CD4-positive, CD25-positive, alpha-beta regulatory T cell (primary cell): ENCODE measurements at regions not wholly inside any gene's neighbourhood (a gene's known extent, or its start where the extent isn't known, plus 50 kb on each side); places are given as distances from the start of the nearest gene placed in this dataset.
"Not testable (repeated sequence)": the region's sequence is repeated elsewhere in the genome, so short reads cannot be mapped to it uniquely, and the experiment has no call there.

Experiments
- ATAC-seq, 2 donors: fragments of 150-1000 bp; cut with Tn5 transposase; one replicate each; pipeline ENCODE4 v1.10.0; 2021; ENCODE audit warnings: low read depth in 2 of 2, moderate number of reproducible peaks in 2 of 2, moderate library complexity in 1 of 2
- DNase-seq, 3 donors: peaks; one replicate each; pipeline versions ENCODE4 v3.0.0 to v3.0.0-alpha.2; 2012 to 2022; ENCODE audit warnings: mixed read lengths in 1 of 3
- H3K27ac ChIP-seq: one replicate; pipeline ENCODE4 v1.7.0; 2013; ENCODE audit warnings: mild to moderate bottlenecking, low read length; ENCODE audit not compliant: insufficient read depth, poor library complexity, severe bottlenecking
- H3K27me3 ChIP-seq: one replicate; pipeline ENCODE4 v1.7.0; 2013; ENCODE audit warnings: low read length; ENCODE audit not compliant: control insufficient read depth, insufficient read depth
- H3K36me3 ChIP-seq: one replicate; pipeline ENCODE4 v1.7.0; 2013; ENCODE audit warnings: mild to moderate bottlenecking, low read length, moderate library complexity; ENCODE audit not compliant: control insufficient read depth, insufficient read depth
- H3K4me1 ChIP-seq: 2 replicates; pipeline ENCODE4 v1.7.0; 2013; ENCODE audit warnings: mild to moderate bottlenecking, low read length; ENCODE audit not compliant: insufficient read depth, control insufficient read depth, poor library complexity, severe bottlenecking
- H3K4me3 ChIP-seq: one replicate; pipeline ENCODE4 v1.7.0; 2013; ENCODE audit warnings: low read depth, mild to moderate bottlenecking, low read length, moderate library complexity
- H3K9me3 ChIP-seq, 2 experiments: 1 replicate in 1 of 2; 2 replicates in 1 of 2; pipeline ENCODE4 v1.7.0; 2013; ENCODE audit warnings: low read length in 2 of 2, mild to moderate bottlenecking in 1 of 2, moderate library complexity in 1 of 2; ENCODE audit not compliant: control insufficient read depth in 2 of 2
- H3K27ac Mint-ChIP-seq, 3 donors: one replicate each; pipeline ENCODE4 v1.8.0; 2020 to 2022; ENCODE audit warnings: mild to moderate bottlenecking in 3 of 3, mixed read lengths in 3 of 3, moderate library complexity in 2 of 3
- H3K27me3 Mint-ChIP-seq: one replicate; pipeline ENCODE4 v1.8.0; 2022; ENCODE audit warnings: mild to moderate bottlenecking, mixed read lengths
- H3K36me3 Mint-ChIP-seq: one replicate; pipeline ENCODE4 v1.8.0; 2020; ENCODE audit warnings: mixed read lengths
- H3K4me1 Mint-ChIP-seq, 4 donors: one replicate each; pipeline ENCODE4 v1.8.0; 2020 to 2022; ENCODE audit warnings: mixed read lengths in 4 of 4, mild to moderate bottlenecking in 1 of 4
- H3K4me3 Mint-ChIP-seq, 4 donors: one replicate each; pipeline ENCODE4 v1.8.0; 2020 to 2022; ENCODE audit warnings: mild to moderate bottlenecking in 4 of 4, mixed read lengths in 4 of 4, moderate library complexity in 3 of 4
- H3K9me3 Mint-ChIP-seq, 7 donors: one replicate each; pipeline ENCODE4 v1.8.0; 2020 to 2022; ENCODE audit warnings: mixed read lengths in 7 of 7, mild to moderate bottlenecking in 3 of 7, moderate library complexity in 2 of 7

DNA sequence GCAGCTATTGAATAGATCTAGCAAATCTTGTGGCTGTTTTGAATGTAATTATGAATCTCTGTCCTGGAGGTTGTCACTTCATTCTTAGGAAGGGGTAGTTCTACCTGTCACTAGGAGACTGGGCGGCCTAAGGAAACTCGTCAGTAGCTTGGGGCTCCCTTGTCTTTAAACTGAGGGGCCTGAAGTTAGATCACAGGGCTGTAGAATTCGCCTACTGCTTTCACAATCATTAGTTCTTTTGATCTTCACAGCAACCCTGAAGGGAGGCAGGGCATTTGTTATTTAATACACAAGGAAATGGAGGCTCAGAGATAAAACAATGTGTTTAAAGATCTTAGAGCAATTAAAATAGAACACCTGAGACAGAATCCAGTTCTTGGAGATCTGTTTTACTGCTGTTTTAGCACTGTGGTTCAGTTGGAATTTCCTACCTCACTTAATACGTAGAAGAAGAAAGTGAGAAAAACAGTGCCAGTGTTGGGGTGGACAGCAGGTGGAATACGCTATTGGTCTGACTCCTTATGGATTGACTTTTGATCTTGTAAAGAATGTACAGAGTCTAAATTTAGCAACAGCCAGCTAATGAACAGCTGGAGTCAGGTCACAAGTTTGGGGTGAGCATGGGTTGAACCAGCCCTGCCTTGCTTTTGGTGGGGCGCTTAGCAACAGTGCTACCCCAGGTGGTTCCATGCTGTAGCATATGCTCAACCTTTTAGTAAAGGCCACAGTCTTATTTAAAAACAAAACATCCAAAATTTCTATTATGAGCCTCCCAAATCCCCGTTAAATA, 71.4 kb upstream of the BHLHE40 start:
- no peaks in the 10 kb centered on the region for H3K36me3 ChIP-seq
- H3K9me3 ChIP-seq: no peaks in the 10 kb centered on the region
- peak overlapping the region in 2 of 4 donors; percentile 32 to 45 for H3K4me3 Mint-ChIP-seq
- H3K27me3 ChIP-seq: no peaks in the 10 kb centered on the region
- peak overlapping the region; percentile 39 to 88 (median 49) for H3K27ac Mint-ChIP-seq
- H3K27me3 Mint-ChIP-seq: peaks cover 7% of the 10 kb centered on the region
- no peak overlapping the region for H3K4me3 ChIP-seq
- H3K9me3 Mint-ChIP-seq: peaks cover 0 to 3% (median 0%) of the 10 kb centered on the region in 7 donors
- ATAC-seq: peak in 1 of 2 donors; percentile 44
- H3K27ac ChIP-seq: peak overlapping the region; percentile 29
- peaks cover 17% of the 10 kb centered on the region for H3K4me1 ChIP-seq
- no peak for DNase-seq
- H3K4me1 Mint-ChIP-seq: peaks cover 21 to 43% (median 26%) of the 10 kb centered on the region in 4 donors
- H3K36me3 Mint-ChIP-seq: no peaks in the 10 kb centered on the region

DNA sequence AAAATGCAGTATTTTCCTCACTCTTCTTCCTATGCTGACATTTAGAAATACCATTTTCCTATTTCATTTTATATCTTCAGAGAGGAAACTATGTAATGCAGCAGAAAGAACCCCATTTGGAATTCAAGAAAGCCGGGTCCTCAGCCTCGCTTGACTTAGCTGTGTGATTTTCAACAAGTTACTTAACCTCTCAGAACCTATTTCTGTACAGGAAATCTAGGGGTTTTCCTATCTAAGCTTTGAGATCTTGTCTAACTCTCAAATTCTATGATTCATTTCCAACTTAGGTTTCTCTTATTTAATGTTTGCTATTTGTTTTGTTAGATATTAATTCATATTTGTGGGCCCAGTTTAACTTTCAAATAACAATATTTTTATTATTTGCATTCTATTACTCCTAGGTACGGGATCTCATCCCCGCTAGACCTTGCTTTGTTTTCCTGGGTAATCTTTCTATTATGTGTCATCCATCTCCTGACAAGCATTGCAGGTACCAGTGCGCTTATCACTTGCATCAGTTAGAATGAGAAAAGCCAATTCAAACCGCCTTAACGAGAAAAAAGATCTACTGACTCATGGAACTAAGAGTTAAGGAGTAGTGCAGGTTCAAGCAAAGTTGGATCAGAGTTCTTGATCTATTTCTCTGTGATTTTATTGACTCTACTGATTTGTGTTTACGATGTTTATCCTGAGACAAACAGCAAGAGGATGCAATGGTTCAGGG, 70.6 kb upstream of the BHLHE40 start:
- peak overlapping the region; percentile 29 for H3K27ac ChIP-seq

GRCh38 chr3:4914464-4914863, 64.8 kb upstream of the BHLHE40 start:
- H3K36me3 Mint-ChIP-seq: no peaks in the 10 kb centered on the region
- Histone ChIP-seq H3K27ac (no peak overlapping the region), H3K4me1 (no peaks in the 10 kb centered on the region), H3K9me3 (no peaks in the 10 kb centered on the region), H3K36me3 (no peaks in the 10 kb centered on the region), H3K4me3 (no peak overlapping the region), H3K27me3 (no peaks in the 10 kb centered on the region)
- no peak overlapping the region for H3K27ac Mint-ChIP-seq
- no peak for DNase-seq
- H3K4me1 Mint-ChIP-seq: peaks cover 0 to 2% (median 0%) of the 10 kb centered on the region in 4 donors
- peaks cover 0 to 7% (median 4%) of the 10 kb centered on the region in 7 donors for H3K9me3 Mint-ChIP-seq
- no peaks in the 10 kb centered on the region for H3K27me3 Mint-ChIP-seq
- ATAC-seq: no peak
- H3K4me3 Mint-ChIP-seq: no peak overlapping the region

More for the DNA sequence above, 70.6 kb upstream of the BHLHE40 start:
- Histone ChIP-seq H3K36me3 (no peaks in the 10 kb centered on the region), H3K4me3 (peak overlapping the region; percentile 30), H3K4me1 (peaks cover 17% of the 10 kb centered on the region), H3K27me3 (no peaks in the 10 kb centered on the region), H3K9me3 (no peaks in the 10 kb centered on the region)
- Mint-ChIP-seq H3K4me3 (peak overlapping the region in 2 of 4 donors; percentile 4 to 32), H3K9me3 (peaks cover 0 to 3% (median 0%) of the 10 kb centered on the region in 7 donors), H3K27ac (peak overlapping the region; percentile 42 to 88 (median 49)), H3K4me1 (peaks cover 21 to 43% (median 26%) of the 10 kb centered on the region in 4 donors), H3K36me3 (no peaks in the 10 kb centered on the region), H3K27me3 (peaks cover 7% of the 10 kb centered on the region)
- peak in 1 of 2 donors; percentile 39 for ATAC-seq
- peak in 1 of 3 donors; percentile 35 for DNase-seq

DNA sequence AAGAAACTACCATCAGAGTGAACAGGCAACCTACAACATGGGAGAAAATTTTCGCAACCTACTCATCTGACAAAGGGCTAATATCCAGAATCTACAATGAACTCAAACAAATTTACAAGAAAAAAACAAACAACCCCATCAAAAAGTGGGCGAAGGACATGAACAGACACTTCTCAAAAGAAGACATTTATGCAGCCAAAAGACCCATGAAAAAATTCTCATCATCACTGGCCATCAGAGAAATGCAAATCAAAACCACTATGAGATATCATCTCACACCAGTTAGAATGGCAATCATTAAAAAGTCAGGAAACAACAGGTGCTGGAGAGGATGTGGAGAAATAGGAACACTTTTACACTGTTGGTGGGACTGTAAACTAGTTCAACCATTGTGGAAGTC, 57.6 kb upstream of the BHLHE40 start:
- H3K27me3 Mint-ChIP-seq, H3K27ac ChIP-seq, H3K4me3 Mint-ChIP-seq, H3K4me1 Mint-ChIP-seq, H3K27ac Mint-ChIP-seq, H3K4me3 ChIP-seq, H3K4me1 ChIP-seq, H3K36me3 ChIP-seq, H3K27me3 ChIP-seq, H3K9me3 ChIP-seq, DNase-seq, H3K36me3 Mint-ChIP-seq, ATAC-seq, H3K9me3 Mint-ChIP-seq: not testable (repeated sequence)

- H3K4me1 Mint-ChIP-seq: peaks cover 0 to 7% (median 4%) of the 10 kb centered on the region in 4 donors
- H3K4me1 ChIP-seq: no peaks in the 10 kb centered on the region
- H3K9me3 Mint-ChIP-seq: no peaks in the 10 kb centered on the region
- H3K27ac Mint-ChIP-seq: no peak overlapping the region
- no peak overlapping the region for H3K4me3 ChIP-seq
- DNase-seq (no peak), ATAC-seq (no peak)
- H3K4me3 Mint-ChIP-seq: no peak overlapping the region
- no peaks in the 10 kb centered on the region for H3K27me3 Mint-ChIP-seq
- no peaks in the 10 kb centered on the region for H3K27me3 ChIP-seq
- H3K27ac ChIP-seq: no peak overlapping the region
- no peaks in the 10 kb centered on the region for H3K36me3 Mint-ChIP-seq
- no peaks in the 10 kb centered on the region for H3K36me3 ChIP-seq
- H3K9me3 ChIP-seq: no peaks in the 10 kb centered on the region
Measured at GRCh38 chr3:4926892-4927291, 52.3 kb upstream of the BHLHE40 start.

DNA sequence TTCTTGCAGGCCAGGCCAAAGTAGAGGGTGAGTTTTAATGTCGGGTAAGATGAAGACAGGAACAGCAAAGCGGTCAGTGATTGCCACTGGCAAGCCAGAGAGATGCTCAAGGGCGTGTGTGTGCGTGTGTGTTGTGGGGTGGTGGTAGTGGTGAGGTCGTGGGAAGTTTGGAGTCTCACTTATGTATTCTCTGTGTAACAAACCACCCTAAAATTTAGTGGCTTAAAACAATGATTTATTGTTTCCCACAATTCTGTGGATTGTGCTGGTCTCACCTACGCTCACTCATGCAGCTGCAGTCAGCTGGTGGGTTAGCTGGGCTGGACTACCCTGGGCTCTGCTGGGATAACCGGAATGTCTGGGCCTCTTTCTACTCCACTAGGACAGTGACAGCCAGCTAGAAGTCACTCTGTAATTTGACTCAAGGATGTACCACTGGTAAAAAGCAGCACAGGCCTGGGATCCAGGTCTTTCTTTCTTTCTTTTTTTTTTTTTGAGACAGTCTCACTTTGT, 50.9 kb upstream of the BHLHE40 start:
- Histone ChIP-seq H3K4me1 (no peaks in the 10 kb centered on the region), H3K27me3 (no peaks in the 10 kb centered on the region), H3K27ac (no peak overlapping the region), H3K9me3 (no peaks in the 10 kb centered on the region), H3K4me3 (no peak overlapping the region), H3K36me3 (no peaks in the 10 kb centered on the region)
- no peak overlapping the region for H3K4me3 Mint-ChIP-seq
- H3K27ac Mint-ChIP-seq: peak overlapping the region in 2 of 3 donors; percentile 12 to 38
- no peaks in the 10 kb centered on the region for H3K36me3 Mint-ChIP-seq
- no peak for DNase-seq
- peaks cover 0 to 7% (median 4%) of the 10 kb centered on the region in 4 donors for H3K4me1 Mint-ChIP-seq
- ATAC-seq: no peak
- H3K27me3 Mint-ChIP-seq: no peaks in the 10 kb centered on the region
- H3K9me3 Mint-ChIP-seq: no peaks in the 10 kb centered on the region
